LNCaP clone FGC (cell line): ENCODE measurements at regions not wholly inside any gene's neighbourhood (a gene's known extent, or its start where the extent isn't known, plus 50 kb on each side); places are given as distances from the start of the nearest gene placed in this dataset.

ENCODE experiments used
- DNase-seq: peaks from one replicate; pipeline ENCODE4 v3.0.0-alpha.2; 2011; ENCODE audit warnings: low read depth
- H3K4me3 ChIP-seq: 2 replicates; pipeline ENCODE4 v1.5.1; 2011; ENCODE audit warnings: mild to moderate bottlenecking, low read depth, low read length, control low read depth
- TF ChIP-seq, protein P1 (sequence below): IDR thresholded peaks from 2 replicates; pipeline ENCODE4 v1.5.1; 2012; ENCODE audit warnings: mild to moderate bottlenecking; ENCODE audit not compliant: control insufficient read depth, insufficient read depth; ENCODE audit errors: extremely low read depth

GRCh38 chr22:35488513-35488912 is 52.1 kb upstream of the RASD2 start:
- TF ChIP-seq, protein P1, sequence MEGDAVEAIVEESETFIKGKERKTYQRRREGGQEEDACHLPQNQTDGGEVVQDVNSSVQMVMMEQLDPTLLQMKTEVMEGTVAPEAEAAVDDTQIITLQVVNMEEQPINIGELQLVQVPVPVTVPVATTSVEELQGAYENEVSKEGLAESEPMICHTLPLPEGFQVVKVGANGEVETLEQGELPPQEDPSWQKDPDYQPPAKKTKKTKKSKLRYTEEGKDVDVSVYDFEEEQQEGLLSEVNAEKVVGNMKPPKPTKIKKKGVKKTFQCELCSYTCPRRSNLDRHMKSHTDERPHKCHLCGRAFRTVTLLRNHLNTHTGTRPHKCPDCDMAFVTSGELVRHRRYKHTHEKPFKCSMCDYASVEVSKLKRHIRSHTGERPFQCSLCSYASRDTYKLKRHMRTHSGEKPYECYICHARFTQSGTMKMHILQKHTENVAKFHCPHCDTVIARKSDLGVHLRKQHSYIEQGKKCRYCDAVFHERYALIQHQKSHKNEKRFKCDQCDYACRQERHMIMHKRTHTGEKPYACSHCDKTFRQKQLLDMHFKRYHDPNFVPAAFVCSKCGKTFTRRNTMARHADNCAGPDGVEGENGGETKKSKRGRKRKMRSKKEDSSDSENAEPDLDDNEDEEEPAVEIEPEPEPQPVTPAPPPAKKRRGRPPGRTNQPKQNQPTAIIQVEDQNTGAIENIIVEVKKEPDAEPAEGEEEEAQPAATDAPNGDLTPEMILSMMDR: no peak
- no peak overlapping the region for H3K4me3 ChIP-seq
- no peak for DNase-seq

GRCh38 chr22:35489239-35489638 is 51.4 kb upstream of the RASD2 start:
- no peak for DNase-seq
- TF ChIP-seq, protein P1: no peak
- H3K4me3 ChIP-seq: no peak overlapping the region
